GM12872 (cell line): ENCODE measurements at regions not wholly inside any gene's neighbourhood (a gene's known extent, or its start where the extent isn't known, plus 50 kb on each side); places are given as distances from the start of the nearest gene placed in this dataset.

Experiments used
- TF ChIP-seq, protein P1 (sequence below): IDR thresholded peaks from 3 replicates; pipeline ENCODE4 v1.5.1; 2011; ENCODE audit warnings: low read depth, mild to moderate bottlenecking, low read length, moderate library complexity; ENCODE audit not compliant: insufficient read depth

DNA sequence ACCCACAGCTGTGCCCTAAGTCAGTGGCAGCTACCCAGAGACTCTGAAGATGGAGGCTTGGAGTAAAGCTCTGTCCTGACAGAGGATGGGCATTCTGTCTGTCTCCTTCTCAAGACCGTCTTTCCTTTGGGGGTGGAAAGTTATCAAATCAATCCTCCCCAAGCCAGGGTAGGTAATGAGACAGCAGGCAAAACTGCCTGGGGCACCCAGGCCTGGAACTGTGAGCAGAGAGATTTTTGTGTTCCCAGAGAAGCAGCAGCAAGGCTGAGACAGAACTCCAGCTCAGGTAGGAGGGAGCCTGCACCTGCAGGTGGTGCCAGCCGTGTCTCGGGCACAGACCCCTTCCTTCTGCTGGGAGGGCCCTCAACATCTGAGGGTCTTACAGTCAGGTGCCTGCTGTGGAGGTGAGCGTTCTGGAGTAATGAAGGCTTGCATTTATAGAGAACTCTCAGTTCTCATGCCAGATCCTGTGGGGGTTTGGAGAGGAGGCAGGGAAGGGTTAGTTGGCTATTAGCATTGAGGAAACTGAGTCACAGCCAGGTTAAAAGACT lies 95.6 kb downstream of the RIPK4 start:
- TF ChIP-seq, protein P1, sequence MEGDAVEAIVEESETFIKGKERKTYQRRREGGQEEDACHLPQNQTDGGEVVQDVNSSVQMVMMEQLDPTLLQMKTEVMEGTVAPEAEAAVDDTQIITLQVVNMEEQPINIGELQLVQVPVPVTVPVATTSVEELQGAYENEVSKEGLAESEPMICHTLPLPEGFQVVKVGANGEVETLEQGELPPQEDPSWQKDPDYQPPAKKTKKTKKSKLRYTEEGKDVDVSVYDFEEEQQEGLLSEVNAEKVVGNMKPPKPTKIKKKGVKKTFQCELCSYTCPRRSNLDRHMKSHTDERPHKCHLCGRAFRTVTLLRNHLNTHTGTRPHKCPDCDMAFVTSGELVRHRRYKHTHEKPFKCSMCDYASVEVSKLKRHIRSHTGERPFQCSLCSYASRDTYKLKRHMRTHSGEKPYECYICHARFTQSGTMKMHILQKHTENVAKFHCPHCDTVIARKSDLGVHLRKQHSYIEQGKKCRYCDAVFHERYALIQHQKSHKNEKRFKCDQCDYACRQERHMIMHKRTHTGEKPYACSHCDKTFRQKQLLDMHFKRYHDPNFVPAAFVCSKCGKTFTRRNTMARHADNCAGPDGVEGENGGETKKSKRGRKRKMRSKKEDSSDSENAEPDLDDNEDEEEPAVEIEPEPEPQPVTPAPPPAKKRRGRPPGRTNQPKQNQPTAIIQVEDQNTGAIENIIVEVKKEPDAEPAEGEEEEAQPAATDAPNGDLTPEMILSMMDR, result no peak

DNA sequence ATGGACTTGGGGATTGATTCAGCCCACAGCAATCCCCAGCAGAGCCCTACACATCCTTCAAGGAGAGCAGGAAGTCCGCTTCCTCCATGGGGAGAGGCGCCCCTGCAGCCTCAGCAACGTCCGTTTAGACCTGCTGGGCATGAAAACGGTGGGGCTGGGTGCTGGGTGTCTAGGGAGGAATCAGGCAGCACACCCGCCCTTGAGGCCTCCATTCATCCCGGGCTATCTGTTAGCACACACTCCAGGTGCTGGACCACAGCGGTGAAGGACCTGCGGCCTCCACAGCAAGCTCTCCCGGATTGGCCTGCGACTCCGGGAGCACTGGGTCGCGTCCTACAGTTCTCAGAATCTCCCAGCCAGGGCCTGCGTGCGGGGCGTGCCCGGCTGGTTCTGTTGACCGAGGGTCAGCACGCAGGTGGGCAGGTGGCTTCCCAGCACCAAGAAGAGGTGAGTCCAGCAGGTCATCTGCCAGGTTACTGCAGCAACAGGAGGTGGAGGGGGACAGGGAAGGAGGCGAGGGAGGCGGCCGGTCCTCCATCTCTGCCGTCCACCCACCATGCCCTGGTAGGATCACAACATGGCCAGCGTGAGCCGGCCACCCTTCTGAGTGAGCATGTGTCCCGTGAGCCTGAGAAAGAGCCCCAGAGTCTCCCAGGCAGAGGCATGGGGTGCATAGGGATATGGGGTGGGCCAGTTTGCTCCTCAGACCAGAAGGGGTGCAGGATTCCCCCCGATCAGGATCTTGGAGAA lies 96.6 kb downstream of the RIPK4 start:
- TF ChIP-seq, protein P1, result no peak

DNA sequence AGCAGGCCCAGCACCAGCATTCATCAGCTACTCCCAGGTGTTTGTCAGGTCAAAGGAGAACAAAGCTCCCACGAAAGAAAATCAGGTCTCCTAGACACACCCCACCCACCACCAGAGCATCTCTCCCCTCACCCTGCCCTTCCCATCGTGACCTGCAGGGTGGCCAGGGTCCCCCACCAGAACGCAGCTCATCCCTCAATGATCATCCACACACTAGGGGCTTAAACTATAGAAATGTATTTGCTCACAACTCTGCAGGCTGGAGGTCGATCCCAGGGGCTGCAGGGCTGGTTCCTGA lies 97.4 kb downstream of the RIPK4 start:
- TF ChIP-seq, protein P1, result no peak

DNA sequence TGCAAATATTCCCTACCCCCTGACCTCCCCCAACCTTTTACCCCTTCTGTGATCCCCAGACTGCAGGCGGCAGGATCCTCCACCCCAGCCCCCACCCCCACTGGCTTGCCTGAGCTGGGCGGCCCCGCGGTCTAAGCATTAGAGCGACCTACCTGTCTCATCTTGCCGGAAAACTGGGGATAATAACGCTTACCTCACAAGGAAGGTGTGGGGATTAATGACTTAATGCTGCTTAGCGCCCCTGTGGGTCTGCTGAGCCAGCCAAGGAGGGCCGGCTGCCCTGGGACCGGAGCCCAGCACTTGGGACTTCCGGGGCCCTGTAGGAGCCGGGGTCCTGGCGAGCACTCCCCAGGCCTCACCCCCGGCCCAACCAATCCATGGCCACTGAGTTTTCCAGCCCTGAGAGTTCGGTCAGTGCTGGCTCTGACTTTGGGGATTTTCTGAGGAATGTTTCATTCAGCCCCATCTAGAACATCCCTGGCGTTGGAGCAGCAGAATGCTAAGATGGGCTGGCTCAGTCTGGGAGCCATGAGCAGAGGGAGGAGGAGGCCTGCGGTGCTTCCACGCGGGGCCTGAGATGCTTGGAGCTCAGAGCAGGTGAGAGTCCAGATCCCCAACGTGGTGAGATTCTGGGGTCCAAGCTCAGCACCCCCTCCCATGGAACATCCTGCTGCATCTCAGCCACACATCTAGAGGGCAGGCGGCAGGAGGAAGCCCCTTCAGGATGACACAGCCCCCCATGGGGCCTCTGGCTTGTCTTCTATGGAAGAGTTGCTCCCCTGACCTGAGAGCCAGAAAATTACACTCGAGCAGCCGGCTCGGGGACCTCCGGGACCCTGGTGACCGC lies 97.9 kb downstream of the RIPK4 start:
- TF ChIP-seq, protein P1, result no peak

DNA sequence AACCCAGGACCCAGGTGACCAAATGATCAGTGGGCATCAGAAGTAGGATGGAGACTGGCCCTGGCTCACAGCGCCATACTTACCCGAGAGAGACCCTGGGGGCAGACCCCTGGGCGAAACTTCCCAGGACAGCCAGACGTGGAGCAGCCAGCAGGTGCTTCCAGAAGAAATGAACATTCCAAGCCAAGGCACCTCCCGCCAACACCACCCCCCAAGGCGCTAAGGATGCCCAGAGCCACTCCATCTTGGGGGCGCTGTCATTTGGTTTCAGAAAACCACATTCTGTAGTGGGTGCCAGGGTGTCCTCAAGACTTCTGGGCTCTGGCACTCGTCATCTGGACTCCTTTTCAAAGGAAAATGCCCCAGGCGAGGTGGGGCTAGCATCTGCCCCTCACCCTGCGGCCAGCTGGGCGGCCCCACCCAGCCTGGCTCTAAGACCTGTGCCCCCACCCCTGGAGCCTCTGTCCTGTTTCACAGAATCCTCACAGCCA lies 98.8 kb downstream of the RIPK4 start:
- TF ChIP-seq, protein P1, result no peak

DNA sequence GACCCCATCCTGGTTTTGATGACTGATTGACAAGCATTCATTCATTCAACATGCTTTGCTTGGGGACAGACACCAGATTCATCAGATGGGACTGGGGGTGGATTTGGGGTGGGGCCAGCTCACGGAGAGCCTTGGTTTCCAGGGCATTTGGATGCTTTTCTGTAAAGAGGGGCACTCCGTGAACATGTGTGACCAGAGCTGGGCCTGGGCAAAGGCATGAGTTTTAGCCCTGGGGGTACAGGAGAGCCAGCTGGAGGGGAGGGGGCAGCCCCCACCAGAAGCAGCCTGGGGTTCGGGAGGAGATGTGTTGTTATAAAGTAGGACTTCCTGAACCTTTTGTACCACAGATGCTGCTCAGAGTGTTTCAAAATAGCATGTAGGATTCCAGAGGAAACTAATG lies 99.7 kb downstream of the RIPK4 start:
- TF ChIP-seq, protein P1, result no peak

DNA sequence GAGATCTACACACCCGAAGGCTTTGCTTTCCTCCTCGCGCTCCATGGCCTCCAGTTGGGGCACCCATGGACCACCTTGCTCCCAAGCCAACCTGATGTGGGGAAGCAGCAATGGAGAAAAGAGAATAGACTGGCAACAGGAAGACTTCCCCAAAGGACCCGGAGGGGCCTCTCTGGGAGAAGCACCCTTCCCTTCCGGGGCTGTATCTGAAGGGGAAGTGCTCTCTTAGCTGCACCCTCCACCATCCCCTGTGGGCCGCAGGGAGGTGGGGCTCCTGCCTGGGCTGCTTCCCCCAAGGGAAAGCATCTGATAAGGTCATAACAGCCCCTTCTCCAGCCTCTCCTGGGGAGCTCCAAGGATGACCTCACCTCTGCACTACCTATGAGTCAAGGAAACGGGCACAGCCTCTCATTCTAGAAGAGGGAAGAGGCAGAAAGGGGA lies 100.2 kb downstream of the RIPK4 start:
- TF ChIP-seq, protein P1, result no peak
